K562 (cell line): ENCODE measurements at regions not wholly inside any gene's neighbourhood (a gene's known extent, or its start where the extent isn't known, plus 50 kb on each side); places are given as distances from the start of the nearest gene placed in this dataset.

Experiments
- ATAC-seq: fragments of 200-7000 bp; cut with Tn5 transposase; 3 replicates; pipeline ENCODE4 v1.9.1; 2020; ENCODE audit warnings: moderate library complexity
- BruUV-seq: library from RNA; stranded (reverse); fragments of 400-500 nt; replicated peaks from 2 replicates; lab custom pipeline; 2021; lab: Mats Ljungman, UMichigan
- CTCF ChIA-PET: fragments of 300-600 bp; formaldehyde crosslinking; extraction: SDS; loops from one replicate; lab custom pipeline; 2021; ENCODE audit warnings: low intra/inter-chr PET ratio; lab: Yijun Ruan, JAX
- POLR2A ChIA-PET: fragments of 300-600, 350-650 bp; sonication (Branson Sonifier 250); formaldehyde crosslinking; extraction: SDS; loops from one replicate; lab custom pipeline; 2021; ENCODE audit warnings: antibody characterized with exemption, inconsistent platforms; lab: Yijun Ruan, JAX
- DNase-seq, 4 experiments: peaks; one replicate each; pipeline versions ENCODE4 v3.0.0 to v3.0.0-alpha.2; 2011 to 2018; ENCODE audit warnings: low spot score in 3 of 4, mixed read lengths in 3 of 4; ENCODE audit errors: extremely low read depth in 1 of 4
- FAIRE-seq: peaks from 2 replicates; lab custom pipeline; 2011; peaks lifted over from hg19 to GRCh38; lab: Jason Lieb, UNC
- H2AFZ ChIP-seq: 2 replicates; pipeline ENCODE4 v1.6.0; 2011; ENCODE audit warnings: low read depth, low read length, control low read depth, inconsistent platforms
- H3K27ac ChIP-seq: fragments of 200-600 bp; 3 replicates; pipeline ENCODE4 v1.8.0; 2011; ENCODE audit warnings: low read depth, mild to moderate bottlenecking, control low read depth, inconsistent platforms, low read length, moderate library complexity, mixed read lengths; ENCODE audit errors: extremely low read depth
- H3K27me3 ChIP-seq, 2 experiments: fragments of 300-600 bp in 1 of 2; 2 replicates in 1 of 2; 3 replicates in 1 of 2; pipeline versions ENCODE4 v1.6.0 to v1.8.0; 2011; ENCODE audit warnings: inconsistent platforms in 2 of 2, low read length in 2 of 2, mild to moderate bottlenecking in 1 of 2, mixed read lengths in 1 of 2, moderate library complexity in 1 of 2; ENCODE audit not compliant: control insufficient read depth in 2 of 2, insufficient read depth in 2 of 2
- H3K36me3 ChIP-seq: fragments of 300-600 bp; 3 replicates; pipeline ENCODE4 v1.8.0; 2011; ENCODE audit warnings: mild to moderate bottlenecking, low read length, inconsistent platforms; ENCODE audit not compliant: control insufficient read depth, insufficient read depth
- H3K4me1 ChIP-seq, 2 experiments: fragments of 200-600 bp in 1 of 2; replicated peaks in 1 of 2; 2 replicates in 1 of 2; 3 replicates in 1 of 2; pipeline versions ENCODE4 v1.5.1 to v1.8.0; 2011; ENCODE audit warnings: inconsistent platforms in 2 of 2, low read length in 2 of 2, mild to moderate bottlenecking in 1 of 2, mixed read lengths in 1 of 2, moderate library complexity in 1 of 2; ENCODE audit not compliant: control insufficient read depth in 2 of 2, insufficient read depth in 2 of 2
- H3K4me2 ChIP-seq: 2 replicates; pipeline ENCODE4 v1.6.1; 2011; ENCODE audit warnings: low read length, control low read depth, inconsistent platforms, mixed read lengths; ENCODE audit not compliant: insufficient read depth
- H3K4me3 ChIP-seq: fragments of 200-600 bp; sonication (generic), shearing (Covaris generic); 2 replicates; pipeline ENCODE4 v1.5.1; 2016; ENCODE audit warnings: control low read depth, inconsistent platforms
- H3K79me2 ChIP-seq: fragments of 200-600 bp; 3 replicates; pipeline ENCODE4 v1.8.0; 2011; ENCODE audit warnings: low read length, inconsistent platforms; ENCODE audit not compliant: control insufficient read depth, insufficient read depth
- H3K9ac ChIP-seq, 2 experiments: 2 replicates each; pipeline versions ENCODE4 v1.6.0 to v1.6.1; 2011; ENCODE audit warnings: low read depth in 2 of 2, low read length in 2 of 2, control low read depth in 1 of 2, inconsistent platforms in 1 of 2, mild to moderate bottlenecking in 1 of 2, mixed read lengths in 1 of 2; ENCODE audit not compliant: insufficient read depth in 1 of 2
- H3K9me1 ChIP-seq: one replicate; pipeline ENCODE4 v1.6.0; 2011; ENCODE audit warnings: inconsistent platforms, mild to moderate bottlenecking, low read length, moderate library complexity; ENCODE audit not compliant: control insufficient read depth, insufficient read depth
- H3K9me3 ChIP-seq: replicated peaks from 2 replicates; pipeline ENCODE4 v1.5.1; 2011; ENCODE audit warnings: low read depth, low read length, inconsistent platforms; ENCODE audit not compliant: control insufficient read depth, insufficient read depth
- H4K20me1 ChIP-seq: replicated peaks from 2 replicates; pipeline ENCODE4 v1.6.1; 2011; ENCODE audit warnings: low read length, inconsistent platforms, mixed read lengths; ENCODE audit not compliant: control insufficient read depth, insufficient read depth
- TARDBP ChIP-seq: fragments of 450-650 bp; IDR thresholded peaks from 2 replicates; pipeline ENCODE4 v1.6.1; 2016
- ZBED1 ChIP-seq: IDR thresholded peaks from 2 replicates; pipeline ENCODE4 v1.6.1; 2014
- ZNF586 ChIP-seq: fragments of 450-650 bp; formaldehyde crosslinking; conservative IDR thresholded peaks from 2 replicates; pipeline ENCODE4 v1.4.0; 2020; ENCODE audit warnings: mild to moderate bottlenecking, moderate library complexity
- ZZZ3 ChIP-seq: fragments of 450-650 bp; IDR thresholded peaks from 2 replicates; pipeline ENCODE4 v1.6.1; 2016; ENCODE audit warnings: antibody characterized with exemption, mild to moderate bottlenecking, moderate library complexity
- WGBS: fragments of 100-300 bp; shearing (Covaris generic); methylation state at CpG from one replicate; pipeline ENCODE4 v1.1.6; 2016; ENCODE audit warnings: low coverage, mixed read lengths; ENCODE audit not compliant: insufficient coverage; ENCODE audit errors: missing lambda C conversion rate; 5-methylcytosine and 5-hydroxymethylcytosine counted together
- in situ Hi-C: fragments of 300-500 bp; cut with MboI; formaldehyde crosslinking; loops from 4 replicates; pipeline ENCODE4 v1.15.0; 2018; ENCODE audit warnings: inconsistent platforms, mixed read lengths
- intact Hi-C: fragments of 100-400 bp; cut with micrococcal nuclease; formaldehyde crosslinking; loops from 2 replicates; pipeline ENCODE4 v1.14.2; 2022
- TF ChIP-seq, protein P1 (sequence below): sonication (generic); formaldehyde crosslinking; IDR thresholded peaks from 2 replicates; pipeline ENCODE4 v1.8.0; 2023; ENCODE audit warnings: mild to moderate bottlenecking, missing genetic modification reagents

DNA sequence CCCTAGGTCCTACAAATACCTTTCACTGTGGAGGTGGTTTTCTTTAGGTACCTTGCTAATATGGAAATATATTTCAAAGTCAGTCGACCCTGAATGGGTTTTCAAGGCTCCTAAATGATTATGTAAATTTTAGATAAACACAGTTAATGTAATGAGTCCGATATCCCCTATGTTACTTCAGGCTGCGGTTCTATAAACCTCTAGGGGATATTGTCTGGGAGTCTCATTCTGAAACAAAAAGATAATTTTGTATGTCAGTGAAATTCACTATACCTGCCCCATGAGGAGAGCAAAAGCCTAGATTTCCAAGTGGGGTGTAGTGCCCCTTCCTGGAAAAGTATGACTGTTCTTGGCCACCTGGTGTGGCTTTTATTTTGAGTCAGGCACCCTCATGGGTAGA is 377.3 kb downstream of the ICE1 start:
- ChIA-PET POLR2A (interaction anchor here (1.0 kb wide), 1 partner anchor 13 kb away, joined by 3 read pairs; no protein-coding TSS in a partner anchor), CTCF (no interaction called here)
- Histone ChIP-seq H3K4me3 (no peak overlapping the region), H3K4me2 (no peak overlapping the region), H3K9me3 (no peaks in the 10 kb centered on the region), H3K36me3 (no peaks in the 10 kb centered on the region), H4K20me1 (no peaks in the 10 kb centered on the region), H3K27ac (no peak overlapping the region)
- 0% methylated on average over 3 of the region's 3 CpGs for WGBS
- FAIRE-seq: no peak
- BruUV-seq: no TSS peak
- intact Hi-C loops: no loop called here
- TF ChIP-seq, protein P1, sequence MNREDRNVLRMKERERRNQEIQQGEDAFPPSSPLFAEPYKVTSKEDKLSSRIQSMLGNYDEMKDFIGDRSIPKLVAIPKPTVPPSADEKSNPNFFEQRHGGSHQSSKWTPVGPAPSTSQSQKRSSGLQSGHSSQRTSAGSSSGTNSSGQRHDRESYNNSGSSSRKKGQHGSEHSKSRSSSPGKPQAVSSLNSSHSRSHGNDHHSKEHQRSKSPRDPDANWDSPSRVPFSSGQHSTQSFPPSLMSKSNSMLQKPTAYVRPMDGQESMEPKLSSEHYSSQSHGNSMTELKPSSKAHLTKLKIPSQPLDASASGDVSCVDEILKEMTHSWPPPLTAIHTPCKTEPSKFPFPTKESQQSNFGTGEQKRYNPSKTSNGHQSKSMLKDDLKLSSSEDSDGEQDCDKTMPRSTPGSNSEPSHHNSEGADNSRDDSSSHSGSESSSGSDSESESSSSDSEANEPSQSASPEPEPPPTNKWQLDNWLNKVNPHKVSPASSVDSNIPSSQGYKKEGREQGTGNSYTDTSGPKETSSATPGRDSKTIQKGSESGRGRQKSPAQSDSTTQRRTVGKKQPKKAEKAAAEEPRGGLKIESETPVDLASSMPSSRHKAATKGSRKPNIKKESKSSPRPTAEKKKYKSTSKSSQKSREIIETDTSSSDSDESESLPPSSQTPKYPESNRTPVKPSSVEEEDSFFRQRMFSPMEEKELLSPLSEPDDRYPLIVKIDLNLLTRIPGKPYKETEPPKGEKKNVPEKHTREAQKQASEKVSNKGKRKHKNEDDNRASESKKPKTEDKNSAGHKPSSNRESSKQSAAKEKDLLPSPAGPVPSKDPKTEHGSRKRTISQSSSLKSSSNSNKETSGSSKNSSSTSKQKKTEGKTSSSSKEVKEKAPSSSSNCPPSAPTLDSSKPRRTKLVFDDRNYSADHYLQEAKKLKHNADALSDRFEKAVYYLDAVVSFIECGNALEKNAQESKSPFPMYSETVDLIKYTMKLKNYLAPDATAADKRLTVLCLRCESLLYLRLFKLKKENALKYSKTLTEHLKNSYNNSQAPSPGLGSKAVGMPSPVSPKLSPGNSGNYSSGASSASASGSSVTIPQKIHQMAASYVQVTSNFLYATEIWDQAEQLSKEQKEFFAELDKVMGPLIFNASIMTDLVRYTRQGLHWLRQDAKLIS (CRISPR knock-in tag): no peak
- no peak for TF ChIP-seq ZBED1
- no peak for TF ChIP-seq ZZZ3
- no peak for TF ChIP-seq TARDBP
- no peak for TF ChIP-seq ZNF586
- TF ChIP-seq, all 486 proteins: peak for 0
- Histone ChIP-seq H2AFZ (no peak overlapping the region), H3K27me3 (peaks cover 10 to 32% of the 10 kb centered on the region in 2 experiments; a peak in 3 of 5 replicates), H3K9ac (no peak overlapping the region), H3K79me2 (no peaks in the 10 kb centered on the region), H3K9me1 (no peaks in the 10 kb centered on the region), H3K4me1 (no peaks in the 10 kb centered on the region)
- DNase-seq (no peak), ATAC-seq (no peak)
- in situ Hi-C loops: no loop called here
